Mesothelial cell of epicardium (in vitro differentiated cells): ENCODE measurements at regions not wholly inside any gene's neighbourhood (a gene's known extent, or its start where the extent isn't known, plus 50 kb on each side); places are given as distances from the start of the nearest gene placed in this dataset.

Experiments used
- DNase-seq, 2 experiments: peaks; one replicate each; pipeline ENCODE4 v3.0.0; 2021; ENCODE audit warnings: low spot score in 2 of 2; ENCODE audit not compliant: unreplicated experiment in 2 of 2
- H3K27ac Mint-ChIP-seq: 2 replicates; pipeline ENCODE4 v1.8.0; 2021; ENCODE audit warnings: mixed read lengths
- H3K27me3 Mint-ChIP-seq: 2 replicates; pipeline ENCODE4 v1.8.0; 2021; ENCODE audit warnings: low read depth, mixed read lengths
- H3K36me3 Mint-ChIP-seq: 2 replicates; pipeline ENCODE4 v1.8.0; 2021; ENCODE audit warnings: mixed read lengths
- H3K4me1 Mint-ChIP-seq: 2 replicates; pipeline ENCODE4 v1.8.0; 2021; ENCODE audit warnings: mixed read lengths
- H3K4me3 Mint-ChIP-seq: 2 replicates; pipeline ENCODE4 v1.8.0; 2021; ENCODE audit warnings: mild to moderate bottlenecking, moderate library complexity, mixed read lengths
- H3K9me3 Mint-ChIP-seq: 2 replicates; pipeline ENCODE4 v1.8.0; 2021; ENCODE audit warnings: mixed read lengths
- TF ChIP-seq, protein P1 (sequence below): fragments of 200-600 bp; sonication (generic); IDR thresholded peaks from one replicate; pipeline ENCODE4 v1.5.0; 2021; ENCODE audit warnings: antibody characterized with exemption; ENCODE audit not compliant: unreplicated experiment

DNA sequence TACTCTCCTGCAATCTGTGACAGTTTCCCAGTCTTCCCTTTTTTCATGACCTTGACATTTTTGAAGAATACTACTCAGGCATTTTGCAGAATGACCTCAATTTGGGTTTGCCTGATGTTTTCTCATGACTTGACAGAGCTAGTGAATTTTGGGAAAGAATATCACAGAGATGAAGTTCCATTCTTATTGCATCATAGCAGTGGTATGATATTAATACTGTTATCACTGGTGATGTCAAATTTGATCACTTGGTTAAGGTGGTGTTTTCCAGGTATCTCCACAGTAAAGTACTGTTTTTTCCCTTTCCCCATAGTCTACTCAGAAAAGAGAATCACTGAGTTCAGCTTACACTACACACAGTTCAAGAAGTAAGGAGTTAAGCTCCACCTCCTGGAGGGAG lies 56.2 kb upstream of the XPA start:
- no peak for DNase-seq
- peaks cover 22% of the 10 kb centered on the region for H3K27me3 Mint-ChIP-seq
- H3K4me1 Mint-ChIP-seq, result peaks cover under 1% of the 10 kb centered on the region
- no peak overlapping the region for H3K4me3 Mint-ChIP-seq
- TF ChIP-seq, protein P1, sequence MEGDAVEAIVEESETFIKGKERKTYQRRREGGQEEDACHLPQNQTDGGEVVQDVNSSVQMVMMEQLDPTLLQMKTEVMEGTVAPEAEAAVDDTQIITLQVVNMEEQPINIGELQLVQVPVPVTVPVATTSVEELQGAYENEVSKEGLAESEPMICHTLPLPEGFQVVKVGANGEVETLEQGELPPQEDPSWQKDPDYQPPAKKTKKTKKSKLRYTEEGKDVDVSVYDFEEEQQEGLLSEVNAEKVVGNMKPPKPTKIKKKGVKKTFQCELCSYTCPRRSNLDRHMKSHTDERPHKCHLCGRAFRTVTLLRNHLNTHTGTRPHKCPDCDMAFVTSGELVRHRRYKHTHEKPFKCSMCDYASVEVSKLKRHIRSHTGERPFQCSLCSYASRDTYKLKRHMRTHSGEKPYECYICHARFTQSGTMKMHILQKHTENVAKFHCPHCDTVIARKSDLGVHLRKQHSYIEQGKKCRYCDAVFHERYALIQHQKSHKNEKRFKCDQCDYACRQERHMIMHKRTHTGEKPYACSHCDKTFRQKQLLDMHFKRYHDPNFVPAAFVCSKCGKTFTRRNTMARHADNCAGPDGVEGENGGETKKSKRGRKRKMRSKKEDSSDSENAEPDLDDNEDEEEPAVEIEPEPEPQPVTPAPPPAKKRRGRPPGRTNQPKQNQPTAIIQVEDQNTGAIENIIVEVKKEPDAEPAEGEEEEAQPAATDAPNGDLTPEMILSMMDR, result no peak
- H3K27ac Mint-ChIP-seq, result no peak overlapping the region
- no peaks in the 10 kb centered on the region for H3K36me3 Mint-ChIP-seq
- peaks cover 19% of the 10 kb centered on the region for H3K9me3 Mint-ChIP-seq

- DNase-seq, result no peak
- TF ChIP-seq, protein P1, result no peak
- Mint-ChIP-seq H3K4me1 (no peaks in the 10 kb centered on the region), H3K9me3 (peaks cover 19% of the 10 kb centered on the region), H3K4me3 (no peak overlapping the region), H3K27ac (no peak overlapping the region), H3K36me3 (no peaks in the 10 kb centered on the region), H3K27me3 (peaks cover 27% of the 10 kb centered on the region)
These were observed 56.8 kb upstream of the XPA start for GRCh38 chr9:97753975-97754374.

GRCh38 chr9:97755618-97756267 lies 58.6 kb upstream of the XPA start:
- no peak overlapping the region for H3K27ac Mint-ChIP-seq
- H3K27me3 Mint-ChIP-seq, result peaks cover 41% of the 10 kb centered on the region
- DNase-seq, result no peak
- H3K4me1 Mint-ChIP-seq, result no peaks in the 10 kb centered on the region
- TF ChIP-seq, protein P1, result no peak
- no peak overlapping the region for H3K4me3 Mint-ChIP-seq
- peaks cover 19% of the 10 kb centered on the region for H3K9me3 Mint-ChIP-seq
- no peaks in the 10 kb centered on the region for H3K36me3 Mint-ChIP-seq

- Mint-ChIP-seq H3K36me3 (no peaks in the 10 kb centered on the region), H3K4me1 (no peaks in the 10 kb centered on the region), H3K27me3 (peaks cover 54% of the 10 kb centered on the region), H3K27ac (no peak overlapping the region), H3K4me3 (no peak overlapping the region), H3K9me3 (peaks cover 19% of the 10 kb centered on the region)
- no peak for DNase-seq
- TF ChIP-seq, protein P1, result no peak
These were observed 59.9 kb upstream of the XPA start for GRCh38 chr9:97756991-97757390.

DNA sequence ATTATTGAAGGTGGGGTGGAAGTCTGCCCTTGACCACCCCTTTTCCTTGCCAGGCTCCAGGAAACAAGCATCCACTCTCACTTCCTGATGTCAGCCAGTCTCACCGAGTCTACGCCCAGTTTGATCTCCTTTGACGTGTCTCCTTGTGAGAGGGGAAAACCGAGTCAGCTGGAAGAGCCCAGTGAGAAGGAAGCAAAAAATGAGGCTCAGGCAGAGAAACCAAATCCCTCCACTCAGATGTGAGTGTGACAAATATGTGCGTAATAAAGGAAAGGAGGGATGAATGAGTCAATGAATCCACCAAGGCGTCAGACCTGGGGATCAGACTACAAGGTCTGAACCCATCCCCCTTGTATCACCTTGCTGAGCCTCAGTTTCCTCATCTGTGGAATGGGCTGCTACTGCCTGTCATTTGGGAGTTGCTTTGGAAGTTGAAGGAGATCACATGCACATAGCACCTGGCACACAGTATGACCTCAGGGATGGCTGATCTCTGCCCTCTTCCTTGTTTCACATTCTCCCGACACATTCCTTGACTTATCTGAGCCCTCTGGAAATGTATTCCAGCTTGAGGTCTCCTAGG lies 61.3 kb upstream of the XPA start:
- Mint-ChIP-seq H3K4me3 (no peak overlapping the region), H3K4me1 (no peaks in the 10 kb centered on the region), H3K36me3 (no peaks in the 10 kb centered on the region), H3K9me3 (peaks cover 17% of the 10 kb centered on the region), H3K27me3 (peaks cover 67% of the 10 kb centered on the region), H3K27ac (no peak overlapping the region)
- DNase-seq, result no peak
- TF ChIP-seq, protein P1, result no peak
